Astrocyte (in vitro differentiated cells and primary cell): ENCODE measurements at regions not wholly inside any gene's neighbourhood (a gene's known extent, or its start where the extent isn't known, plus 50 kb on each side); places are given as distances from the start of the nearest gene placed in this dataset.

ENCODE experiments used
- CTCF ChIP-seq: IDR thresholded peaks from 2 replicates; pipeline ENCODE4 v1.5.1; 2011; ENCODE audit warnings: low read depth, mild to moderate bottlenecking, inconsistent platforms, low read length, moderate library complexity; ENCODE audit not compliant: insufficient read depth
- EZH2 ChIP-seq: IDR thresholded peaks from 2 replicates; pipeline ENCODE4 v1.6.1; 2012; ENCODE audit warnings: mild to moderate bottlenecking, low read length, inconsistent platforms; ENCODE audit not compliant: insufficient read depth

- TF ChIP-seq CTCF: no peak
- no peak for TF ChIP-seq EZH2
These were observed 275.7 kb downstream of the GPR37 start for GRCh38 chr7:124489925-124490324.
